GM18858 (cell line): ENCODE measurements at regions not wholly inside any gene's neighbourhood (a gene's known extent, or its start where the extent isn't known, plus 50 kb on each side); places are given as distances from the start of the nearest gene placed in this dataset.

Source experiments
- ATAC-seq: cut with Tn5 transposase; IDR thresholded peaks from one replicate; pipeline ENCODE4 v1.9.1; 2021; ENCODE audit not compliant: unreplicated experiment

DNA sequence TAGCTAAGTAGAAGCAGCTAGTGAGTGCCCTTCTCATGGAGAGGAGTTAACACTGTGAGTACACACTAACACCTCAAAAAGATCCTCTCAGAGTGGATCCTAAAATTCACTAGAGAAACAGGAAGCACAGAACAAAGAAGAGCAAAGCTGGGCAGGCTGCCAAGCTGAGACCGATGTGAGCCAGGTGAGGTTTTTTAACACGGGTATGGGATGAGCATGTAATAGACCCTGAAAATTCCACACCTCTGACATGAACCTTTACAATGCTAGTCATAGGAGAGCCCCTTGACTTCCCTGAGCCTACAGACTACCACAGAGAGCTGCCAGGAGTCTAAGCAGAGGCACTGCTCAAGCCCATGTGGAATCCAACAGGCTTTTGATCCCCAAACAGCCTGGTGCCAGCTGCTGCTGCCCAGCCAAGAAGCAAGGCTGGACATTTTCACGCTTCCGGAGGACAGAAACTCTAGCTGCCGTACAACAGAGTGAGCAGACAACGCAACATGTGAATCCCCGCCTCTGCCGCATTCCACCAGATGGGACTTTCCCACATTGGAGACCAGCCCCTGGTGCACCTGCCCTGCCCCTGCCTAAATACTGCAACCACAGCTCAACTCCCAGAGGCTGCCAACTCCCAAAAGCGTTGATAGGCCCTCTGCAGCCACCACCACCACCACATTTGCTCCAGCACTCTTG lies 280.8 kb downstream of the CDH10 start:
- ATAC-seq, result no peak

DNA sequence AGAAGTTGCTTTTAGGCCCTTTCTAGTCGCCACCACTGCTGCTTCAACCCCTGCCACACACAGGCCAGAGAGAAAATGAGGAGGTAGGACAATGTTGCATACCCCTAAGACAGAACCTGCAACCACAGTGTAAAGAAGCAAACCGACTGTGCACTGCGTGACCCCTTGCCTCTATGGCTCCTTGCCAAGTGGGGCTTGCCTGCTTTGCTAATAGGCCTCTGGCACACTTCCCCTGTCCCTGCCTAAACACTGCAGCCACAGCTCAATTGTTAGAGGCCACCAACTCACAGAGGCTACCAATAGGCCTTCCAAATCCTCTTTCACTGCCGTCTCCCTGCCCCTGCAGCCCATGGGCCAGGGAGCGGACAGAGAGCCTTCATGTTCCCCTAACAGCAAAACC lies 280.1 kb downstream of the CDH10 start:
- no peak for ATAC-seq

DNA sequence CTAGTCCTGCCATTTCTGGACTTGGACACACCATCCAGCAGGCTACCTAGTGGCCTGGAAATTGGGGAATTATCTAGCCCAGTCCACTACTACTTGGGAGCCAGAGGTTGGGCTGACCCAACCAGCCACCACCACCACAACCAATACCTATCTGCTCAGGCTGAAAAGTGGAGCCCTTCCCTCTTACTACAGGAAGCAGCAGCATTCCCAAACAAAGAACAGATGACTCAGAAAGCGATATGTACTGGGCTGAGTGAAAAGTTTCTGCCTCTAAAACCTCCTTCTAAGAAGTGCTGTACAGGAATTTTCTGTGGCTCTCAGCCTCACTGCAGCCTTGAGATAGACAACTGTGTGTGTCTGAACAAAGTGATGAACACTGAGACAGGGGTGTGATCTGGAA lies 279.4 kb downstream of the CDH10 start:
- ATAC-seq, result no peak

DNA sequence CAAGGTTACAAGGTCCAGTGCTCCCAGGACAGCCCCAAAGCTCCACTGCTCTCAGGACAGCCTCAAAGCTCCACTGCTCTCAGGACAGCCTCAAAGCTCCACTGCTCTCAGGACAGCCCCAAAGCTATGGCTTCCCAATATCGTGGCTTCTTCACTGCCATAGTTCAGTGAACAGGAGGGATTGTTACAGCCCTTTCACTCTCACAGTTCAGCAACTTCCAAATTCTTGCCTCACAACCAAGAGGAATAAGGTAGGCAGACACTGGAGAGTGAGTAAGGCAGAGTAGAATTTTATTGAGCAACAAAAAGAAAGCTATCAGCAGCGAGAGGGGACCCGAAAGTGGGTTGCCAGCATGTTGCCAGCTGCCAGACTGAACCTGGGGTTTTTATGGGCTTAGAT lies 277.6 kb downstream of the CDH10 start:
- ATAC-seq, result no peak

DNA sequence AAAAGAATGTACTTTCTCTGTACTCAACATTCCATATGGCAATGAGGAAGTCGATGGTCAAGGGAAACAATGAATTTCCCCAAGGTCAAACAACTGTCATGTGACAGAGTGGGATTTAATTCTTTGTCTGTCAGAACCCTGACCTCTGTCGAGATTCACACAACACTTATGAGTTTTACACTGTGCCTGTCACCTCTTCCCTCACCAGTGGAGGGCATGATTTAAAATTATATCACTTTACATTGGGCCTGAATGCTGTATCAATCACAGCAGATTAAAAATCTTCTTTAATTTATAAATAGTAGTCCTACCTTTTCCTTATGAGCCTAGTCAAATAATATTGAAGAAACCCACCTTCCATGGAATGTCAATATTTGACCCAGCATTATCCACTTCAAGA lies 276.7 kb downstream of the CDH10 start:
- ATAC-seq, result no peak

DNA sequence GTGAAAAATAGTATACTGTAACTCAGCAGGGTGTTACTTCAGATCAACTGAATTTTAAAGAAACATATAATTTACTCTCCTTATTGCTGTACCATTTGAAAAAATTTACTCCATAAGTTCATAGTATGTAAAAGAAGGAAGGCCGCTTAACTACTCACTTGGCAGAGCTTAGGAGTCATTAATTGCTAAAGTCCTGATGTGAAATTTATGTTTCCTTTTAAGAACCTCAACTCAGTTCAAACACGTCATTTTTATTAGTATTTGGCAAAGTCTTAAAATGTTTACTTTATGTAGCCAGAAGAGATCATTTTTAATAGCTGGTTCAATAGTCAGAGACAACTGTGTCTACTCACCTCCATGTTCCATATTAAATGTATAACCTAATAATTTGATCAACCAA lies 268.6 kb downstream of the CDH10 start:
- ATAC-seq, result no peak

DNA sequence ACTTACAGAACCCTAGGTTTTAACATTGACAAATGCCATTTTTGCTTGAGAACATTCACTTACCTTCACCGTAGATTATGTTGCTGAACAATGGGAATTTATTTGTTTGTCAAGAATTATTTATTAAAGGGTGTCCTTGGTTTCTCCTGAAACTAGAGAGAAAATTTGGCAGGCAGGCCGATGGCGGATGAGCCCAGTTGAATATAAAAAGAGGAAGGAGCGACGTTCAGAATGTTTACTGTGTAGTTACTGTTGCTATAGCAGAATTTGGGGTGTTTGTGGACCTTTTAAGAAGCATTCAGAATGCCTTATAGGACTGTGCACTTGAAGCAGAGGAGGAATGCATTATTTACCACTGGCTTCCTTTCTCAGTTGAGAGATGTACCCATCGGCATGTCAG lies 268.2 kb downstream of the CDH10 start:
- ATAC-seq, result no peak

DNA sequence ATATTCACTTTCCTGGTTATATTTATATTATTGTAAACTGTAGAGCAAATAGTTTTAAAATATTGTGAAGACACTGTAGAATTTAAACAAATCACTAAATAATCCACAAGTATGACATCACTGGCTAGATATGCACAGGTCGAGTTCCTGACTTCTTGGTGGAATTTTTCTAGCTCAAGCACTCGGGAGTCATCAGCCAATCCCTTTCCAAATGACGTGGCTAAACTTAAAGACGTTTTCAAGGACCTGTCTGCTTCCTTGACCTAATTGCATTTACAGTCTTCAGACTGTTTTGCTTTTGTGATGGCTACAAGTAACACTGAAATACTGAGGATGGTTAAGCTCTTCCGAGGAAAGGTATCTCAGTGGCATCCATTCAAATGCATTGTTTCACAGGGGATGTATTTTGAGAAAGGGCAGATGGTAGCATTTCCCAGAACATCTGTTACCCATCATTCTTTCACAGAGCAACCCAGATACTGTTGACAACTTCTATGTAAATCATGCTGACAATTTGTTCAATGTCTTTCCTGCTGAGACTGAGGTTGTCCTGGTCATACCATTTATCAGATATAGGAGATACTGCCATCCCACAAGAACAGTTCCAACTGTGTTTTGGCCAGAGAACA lies 262.8 kb downstream of the CDH10 start:
- ATAC-seq, result no peak

DNA sequence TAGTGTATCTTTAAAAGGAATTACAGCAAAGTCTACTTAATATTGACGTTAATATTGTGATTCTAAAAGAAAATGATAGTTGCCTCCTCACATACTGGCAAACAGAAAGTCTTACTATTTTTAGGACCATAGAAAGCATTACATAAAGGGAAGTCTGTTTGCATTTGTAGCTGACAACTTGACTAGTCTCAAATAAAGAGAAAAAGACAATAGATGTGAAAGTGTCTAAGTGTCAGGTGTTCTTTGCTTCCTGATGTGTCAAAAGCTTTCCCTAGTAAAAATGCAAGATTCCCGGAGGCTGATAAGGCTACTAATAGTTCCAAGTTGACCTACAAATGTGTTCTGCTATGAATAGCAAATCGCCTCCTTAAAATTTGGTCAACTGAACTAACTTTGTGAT lies 259.7 kb downstream of the CDH10 start:
- no peak for ATAC-seq

DNA sequence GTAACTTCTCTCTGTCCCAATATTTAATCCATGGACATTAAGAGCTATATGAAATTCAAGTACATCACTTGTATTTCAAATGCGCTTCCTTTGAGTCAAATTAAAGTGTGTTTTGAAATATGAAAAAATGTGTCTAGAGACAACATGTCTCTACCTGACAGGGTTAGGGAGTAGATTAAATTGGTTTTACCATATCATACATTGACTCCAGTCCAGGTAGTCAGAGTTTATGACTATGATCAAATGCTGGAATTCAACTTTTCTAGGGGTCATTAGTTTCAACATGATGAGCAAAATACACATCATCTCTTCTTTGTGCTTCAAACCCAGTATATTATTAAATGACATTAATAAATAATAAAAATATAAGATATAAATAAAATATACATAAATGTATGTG lies 259.2 kb downstream of the CDH10 start:
- ATAC-seq, result no peak

DNA sequence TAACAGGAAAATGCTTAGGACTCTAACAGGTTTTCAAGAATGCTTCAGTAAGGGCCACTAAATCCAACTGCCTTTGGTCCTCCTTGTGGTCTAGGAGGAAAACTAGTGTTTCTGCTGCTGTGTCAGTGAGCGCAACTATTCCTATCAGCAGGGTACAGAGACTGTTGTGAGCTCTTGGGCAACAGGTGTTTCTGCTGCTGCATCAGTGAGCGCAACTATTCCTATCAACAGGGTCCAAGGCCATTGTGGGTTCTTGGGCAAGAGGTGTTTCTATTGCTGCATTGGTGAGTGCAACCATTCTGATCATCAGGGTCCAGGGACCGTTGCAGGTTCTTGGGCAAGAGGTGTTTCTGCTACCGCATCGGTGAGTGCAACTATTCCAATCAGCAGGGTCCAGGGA lies 256.3 kb downstream of the CDH10 start:
- ATAC-seq, result no peak

DNA sequence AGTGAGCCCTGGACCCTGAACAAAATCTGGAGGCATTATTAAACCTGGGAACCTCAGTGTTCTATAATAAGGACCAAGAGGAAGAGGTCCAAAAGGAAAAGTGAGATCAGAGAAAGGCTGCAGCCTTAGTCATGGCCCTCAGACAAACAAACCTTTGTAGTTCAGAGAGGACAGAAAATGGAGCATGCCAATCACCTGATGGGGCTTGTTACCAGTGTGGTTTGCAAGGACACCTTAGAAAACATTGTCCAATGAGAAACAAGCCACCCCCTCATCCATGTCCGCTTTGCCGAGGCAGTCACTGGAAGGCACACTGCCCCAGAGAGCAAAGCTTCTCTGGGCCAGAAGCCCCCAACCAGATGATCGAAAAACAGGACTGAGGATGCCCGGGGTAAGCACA lies 254.8 kb downstream of the CDH10 start:
- no peak for ATAC-seq

DNA sequence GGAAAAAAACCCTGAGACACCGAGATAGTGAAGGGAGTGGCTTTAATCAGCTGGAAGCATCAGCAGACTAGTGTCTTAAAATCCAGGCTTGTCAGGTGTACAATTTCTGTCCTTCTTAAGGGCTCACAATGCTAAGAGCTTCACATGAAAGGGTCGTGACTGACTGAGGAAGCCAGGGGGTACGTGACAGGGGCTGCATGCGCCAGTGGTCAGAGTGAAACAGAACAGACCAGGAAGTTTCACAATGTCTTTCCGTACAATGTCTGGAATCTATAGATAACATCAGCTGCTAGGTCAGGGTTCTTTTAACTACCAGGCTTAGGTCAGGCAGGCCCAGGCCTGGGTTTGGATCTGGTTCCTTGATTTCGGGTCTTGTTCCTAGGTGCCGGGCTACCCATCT lies 253.0 kb downstream of the CDH10 start:
- ATAC-seq, result no peak

DNA sequence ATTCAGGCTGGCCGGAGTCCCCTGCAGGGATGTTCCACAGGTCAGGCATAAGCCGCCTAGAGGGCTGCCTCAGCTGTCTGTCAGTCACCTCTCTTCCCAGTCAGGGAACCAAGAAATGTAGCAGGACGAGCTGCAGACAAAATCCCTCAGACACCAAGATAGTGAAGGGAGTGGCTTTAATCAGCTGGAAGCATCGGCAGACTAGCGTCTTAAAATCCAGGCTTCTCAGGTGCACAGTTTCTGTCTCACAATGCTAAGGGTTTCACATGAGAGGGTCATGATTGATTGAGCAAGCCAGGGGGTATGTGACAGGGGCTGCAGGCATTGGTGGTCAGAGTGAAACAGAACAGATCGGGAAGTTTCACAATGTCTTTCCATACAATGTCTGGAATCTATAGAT lies 247.2 kb downstream of the CDH10 start:
- ATAC-seq, result no peak

DNA sequence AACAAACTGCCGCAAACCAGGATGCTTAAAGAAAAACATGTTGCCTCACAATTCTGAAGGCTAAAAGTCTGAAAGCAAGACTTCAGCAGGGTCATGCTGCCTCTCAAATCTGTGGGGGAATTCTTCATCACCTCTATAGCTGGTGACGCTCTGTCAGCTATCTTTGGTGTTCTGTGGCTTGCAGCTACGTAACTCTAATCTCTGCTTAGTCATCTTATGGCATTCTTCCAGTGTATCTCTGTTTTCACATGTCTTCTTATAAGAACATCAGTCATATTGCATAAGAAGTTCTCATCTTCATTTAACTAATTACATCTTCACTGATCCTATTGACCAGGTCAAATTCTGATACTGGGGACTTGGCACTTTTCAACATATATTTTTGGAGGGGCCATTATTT lies 243.0 kb downstream of the CDH10 start:
- no peak for ATAC-seq

DNA sequence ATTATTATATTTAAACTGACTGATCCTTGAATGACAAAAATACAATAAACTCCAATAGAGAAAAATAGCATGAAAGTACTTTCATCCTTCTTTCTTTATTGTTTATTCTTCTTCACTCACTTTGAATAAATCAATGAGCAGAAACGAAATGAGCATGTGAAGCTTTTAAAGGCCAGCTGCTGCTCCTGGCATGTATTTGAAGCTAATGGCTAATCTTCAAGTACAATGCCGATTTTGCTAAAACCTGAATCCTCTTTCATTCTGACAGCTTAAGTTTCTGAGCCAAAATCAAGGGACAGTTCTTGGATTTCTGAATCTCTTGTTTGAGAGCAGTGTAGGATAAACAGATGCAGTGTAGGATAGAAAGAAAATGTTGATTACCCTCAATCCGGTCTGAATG lies 237.3 kb downstream of the CDH10 start:
- no peak for ATAC-seq

DNA sequence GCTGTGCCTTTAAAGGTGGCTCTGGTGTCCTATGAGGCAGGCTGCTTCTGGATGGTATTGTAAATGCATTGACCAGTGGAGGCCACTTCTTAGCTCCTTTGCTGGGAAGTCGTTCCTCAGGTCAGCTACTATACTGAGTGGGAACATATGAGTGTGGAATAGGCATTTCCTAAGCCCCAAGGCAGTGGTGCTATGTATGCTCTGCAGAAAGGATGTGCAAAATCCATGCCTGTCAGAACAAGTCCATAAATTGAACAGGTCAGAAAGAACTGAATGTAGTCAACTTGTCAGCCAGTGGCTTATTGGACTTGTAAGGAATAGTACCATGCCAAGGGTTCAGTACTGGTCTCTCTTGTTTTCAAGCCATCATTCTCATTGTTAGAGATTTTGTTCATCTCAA lies 216.4 kb downstream of the CDH10 start:
- ATAC-seq, result no peak

DNA sequence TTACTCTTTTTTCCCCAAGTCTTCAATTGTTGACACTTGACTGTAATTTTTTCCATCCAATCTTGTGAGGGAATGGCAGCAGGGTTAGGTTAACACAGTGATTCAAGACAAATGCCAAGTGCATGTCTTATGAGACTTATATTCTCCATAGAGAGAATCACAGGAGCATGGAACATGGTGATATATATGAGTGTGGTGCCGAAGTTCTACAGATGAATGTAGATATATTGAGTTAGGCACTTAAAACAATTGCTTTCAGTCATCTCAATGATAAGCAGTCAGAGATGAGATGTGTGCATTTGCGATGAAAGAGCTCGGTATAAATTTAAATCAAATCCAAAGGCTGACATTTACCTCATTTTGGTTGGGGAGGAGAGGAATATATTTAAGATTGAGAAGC lies 211.2 kb downstream of the CDH10 start:
- no peak for ATAC-seq
